OCI-LY3 (cell line): ENCODE measurements at regions not wholly inside any gene's neighbourhood (a gene's known extent, or its start where the extent isn't known, plus 50 kb on each side); places are given as distances from the start of the nearest gene placed in this dataset.

Experiments
- CTCF ChIP-seq: fragments of 200-600, 300-600 bp; sonication (generic); IDR thresholded peaks from 2 replicates; pipeline ENCODE4 v1.5.1; 2014; ENCODE audit warnings: antibody characterized with exemption, low read length, low read depth
- EZH2phosphoT487 ChIP-seq: fragments of 200-600 bp; shearing (Covaris generic); IDR thresholded peaks from 2 replicates; pipeline ENCODE4 v1.6.1; 2018; ENCODE audit warnings: antibody characterized with exemption, mixed run types, low read depth

DNA sequence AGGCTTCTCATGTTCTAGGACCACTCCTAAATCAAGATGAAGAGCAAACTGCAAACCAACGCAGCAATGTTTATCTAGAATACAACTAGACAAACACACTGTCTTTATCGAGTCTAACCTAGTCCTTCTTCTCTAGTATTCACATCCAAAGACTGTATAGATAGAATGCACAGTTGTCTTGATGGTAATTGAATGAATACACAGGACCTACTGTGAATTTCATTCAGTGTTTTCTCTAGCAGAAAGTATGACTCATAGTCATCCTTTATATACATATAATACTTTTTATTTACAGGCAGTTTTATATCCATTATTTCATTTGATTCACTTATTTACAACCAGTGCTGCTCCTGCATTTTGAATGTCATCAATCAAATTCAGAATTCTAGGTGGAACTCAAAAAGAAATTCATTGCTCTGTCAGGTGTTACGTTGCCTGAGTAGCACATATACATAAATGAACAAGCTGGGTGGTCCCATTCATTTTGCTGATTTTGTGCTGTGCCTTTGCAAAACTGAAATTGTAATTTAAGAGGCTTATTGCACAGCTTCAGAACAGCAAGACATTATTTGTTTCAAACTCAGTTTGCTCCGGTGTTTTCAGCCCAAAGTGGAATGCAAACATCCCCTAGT, 374.8 kb downstream of the EPHA4 start:
- TF ChIP-seq CTCF (no peak), EZH2phosphoT487 (no peak)
